ENCODE measurements at regions not wholly inside any gene's neighbourhood (a gene's known extent, or its start where the extent isn't known, plus 50 kb on each side); places are given as distances from the start of the nearest gene placed in this dataset.
"Not testable (repeated sequence)": the region's sequence is repeated elsewhere in the genome, so short reads cannot be mapped to it uniquely, and the experiment has no call there.

GRCh38 chr6:167405778-167406532 lies 81.1 kb downstream of the TTLL2 start:
- TF ChIP-seq CTCF (IDR thresholded peaks at IDR 0.05; ENCODE audit: unreplicated experiment) = no peak
- Mint-ChIP-seq H3K9me3 (no peaks in the 10 kb centered on the region), H3K36me3 (no peaks in the 10 kb centered on the region), H3K4me3 (no peak overlapping the region), H3K4me1 (no peaks in the 10 kb centered on the region), H3K27ac (no peak overlapping the region), H3K27me3 (ENCODE audit: low read depth) (peaks cover 22% of the 10 kb centered on the region)
- no peak for DNase-seq (ENCODE audit: low spot score in 2 of 2, unreplicated experiment in 2 of 2)

GRCh38 chr6:167406533-167407238 lies 81.8 kb downstream of the TTLL2 start:
- not testable (repeated sequence) for H3K36me3 Mint-ChIP-seq; H3K27ac Mint-ChIP-seq; H3K4me3 Mint-ChIP-seq; H3K4me1 Mint-ChIP-seq; H3K9me3 Mint-ChIP-seq; DNase-seq (ENCODE audit: low spot score in 2 of 2, unreplicated experiment in 2 of 2)
- H3K27me3 Mint-ChIP-seq (ENCODE audit: low read depth) = peaks cover 26% of the 10 kb centered on the region

- no peaks in the 10 kb centered on the region for H3K36me3 Mint-ChIP-seq
- no peaks in the 10 kb centered on the region for H3K9me3 Mint-ChIP-seq
- no peak for TF ChIP-seq CTCF (IDR thresholded peaks at IDR 0.05; ENCODE audit: unreplicated experiment)
- H3K4me3 Mint-ChIP-seq = no peak overlapping the region
- no peak for DNase-seq (ENCODE audit: low spot score in 2 of 2, unreplicated experiment in 2 of 2)
- H3K27ac Mint-ChIP-seq = no peak overlapping the region
- peaks cover 23% of the 10 kb centered on the region for H3K27me3 Mint-ChIP-seq (ENCODE audit: low read depth)
- no peaks in the 10 kb centered on the region for H3K4me1 Mint-ChIP-seq
Measured at GRCh38 chr6:167407239-167408064, 82.6 kb downstream of the TTLL2 start.

- no peak for TF ChIP-seq CTCF (IDR thresholded peaks at IDR 0.05; ENCODE audit: unreplicated experiment)
- no peak overlapping the region for H3K27ac Mint-ChIP-seq
- H3K9me3 Mint-ChIP-seq = no peaks in the 10 kb centered on the region
- no peaks in the 10 kb centered on the region for H3K36me3 Mint-ChIP-seq
- peaks cover 23% of the 10 kb centered on the region for H3K27me3 Mint-ChIP-seq (ENCODE audit: low read depth)
- H3K4me3 Mint-ChIP-seq = no peak overlapping the region
- DNase-seq (ENCODE audit: low spot score in 2 of 2, unreplicated experiment in 2 of 2) = no peak
- H3K4me1 Mint-ChIP-seq = no peaks in the 10 kb centered on the region
Measured at GRCh38 chr6:167408235-167408869, 83.5 kb downstream of the TTLL2 start.

- Mint-ChIP-seq H3K4me3 (no peak overlapping the region), H3K27me3 (ENCODE audit: low read depth) (peaks cover 23% of the 10 kb centered on the region), H3K9me3 (no peaks in the 10 kb centered on the region), H3K4me1 (no peaks in the 10 kb centered on the region), H3K36me3 (no peaks in the 10 kb centered on the region), H3K27ac (no peak overlapping the region)
- TF ChIP-seq CTCF (IDR thresholded peaks at IDR 0.05; ENCODE audit: unreplicated experiment) = no peak
- DNase-seq (ENCODE audit: low spot score in 2 of 2, unreplicated experiment in 2 of 2) = no peak
Measured at GRCh38 chr6:167409079-167409478, 84.2 kb downstream of the TTLL2 start.

All from mesothelial cell of epicardium (in vitro differentiated cells).